Breast epithelium (tissue), 3 donors: ENCODE measurements at regions not wholly inside any gene's neighbourhood (a gene's known extent, or its start where the extent isn't known, plus 50 kb on each side); places are given as distances from the start of the nearest gene placed in this dataset.

ENCODE experiments used
- CTCF ChIP-seq, 3 donors: fragments of 450-650 bp; IDR thresholded peaks; one replicate each; pipeline ENCODE4 v1.5.1; 2016 to 2017; ENCODE audit warnings: antibody characterized with exemption in 3 of 3, mild to moderate bottlenecking in 3 of 3, moderate library complexity in 3 of 3
- POLR2A ChIP-seq: fragments of 450-650 bp; IDR thresholded peaks from one replicate; pipeline ENCODE4 v1.6.1; 2016; ENCODE audit warnings: antibody characterized with exemption, mild to moderate bottlenecking, moderate library complexity
- POLR2AphosphoS5 ChIP-seq, 3 donors: sonication (generic); formaldehyde crosslinking; IDR thresholded peaks; one replicate each; pipeline ENCODE4 v1.6.1; 2017; ENCODE audit warnings: antibody characterized with exemption in 3 of 3

- TF ChIP-seq CTCF (IDR thresholded peaks at IDR 0.05) (no peak), POLR2A (no peak), POLR2AphosphoS5 (IDR thresholded peaks at IDR 0.05) (no peak)
Measured at GRCh38 chr1:232886271-232886670, 64.1 kb upstream of the NTPCR start.
